ENCODE measurements at regions not wholly inside any gene's neighbourhood (a gene's known extent, or its start where the extent isn't known, plus 50 kb on each side); places are given as distances from the start of the nearest gene placed in this dataset.

DNA sequence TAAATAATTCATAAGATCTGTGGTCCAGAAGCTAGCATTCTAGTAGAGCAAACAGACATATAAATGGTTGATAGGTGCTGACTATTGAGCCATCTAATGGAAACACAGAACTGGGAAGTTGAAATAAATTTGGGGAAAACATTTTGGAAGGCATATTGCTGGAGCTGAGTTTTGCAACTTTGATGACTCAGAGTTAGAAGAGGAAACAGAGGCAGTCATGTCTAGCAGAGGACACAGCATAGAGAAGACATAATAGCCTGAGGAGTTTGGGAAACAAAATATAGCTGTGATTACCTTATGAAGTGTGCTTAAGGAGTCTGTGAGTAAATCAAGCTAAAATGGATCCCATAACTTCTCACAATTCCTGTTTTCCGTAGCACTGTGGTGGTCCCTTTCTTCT, 86.9 kb upstream of the FLRT2 start:
- no peak for DNase-seq

DNA sequence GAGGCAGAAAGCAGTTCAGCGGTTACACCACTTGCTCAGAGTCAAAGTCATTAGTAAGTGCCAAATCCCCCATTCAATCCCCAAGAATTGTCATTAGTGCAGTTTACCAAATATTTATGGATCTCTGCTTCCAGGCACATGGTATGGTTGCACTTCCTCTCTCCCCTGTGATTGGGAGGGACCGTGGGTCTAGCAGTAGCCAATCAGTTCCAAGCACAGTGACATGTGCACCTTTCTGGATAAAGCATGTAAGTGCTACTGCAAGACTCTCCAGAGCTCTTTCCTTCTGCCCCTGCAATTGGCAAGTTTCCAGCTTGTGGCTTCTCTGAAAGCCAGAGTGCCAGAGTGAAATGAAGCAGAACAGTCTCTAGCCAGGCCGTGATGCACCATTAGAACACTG, 85.3 kb upstream of the FLRT2 start:
- DNase-seq, result peak; percentile 28 to 54

DNA sequence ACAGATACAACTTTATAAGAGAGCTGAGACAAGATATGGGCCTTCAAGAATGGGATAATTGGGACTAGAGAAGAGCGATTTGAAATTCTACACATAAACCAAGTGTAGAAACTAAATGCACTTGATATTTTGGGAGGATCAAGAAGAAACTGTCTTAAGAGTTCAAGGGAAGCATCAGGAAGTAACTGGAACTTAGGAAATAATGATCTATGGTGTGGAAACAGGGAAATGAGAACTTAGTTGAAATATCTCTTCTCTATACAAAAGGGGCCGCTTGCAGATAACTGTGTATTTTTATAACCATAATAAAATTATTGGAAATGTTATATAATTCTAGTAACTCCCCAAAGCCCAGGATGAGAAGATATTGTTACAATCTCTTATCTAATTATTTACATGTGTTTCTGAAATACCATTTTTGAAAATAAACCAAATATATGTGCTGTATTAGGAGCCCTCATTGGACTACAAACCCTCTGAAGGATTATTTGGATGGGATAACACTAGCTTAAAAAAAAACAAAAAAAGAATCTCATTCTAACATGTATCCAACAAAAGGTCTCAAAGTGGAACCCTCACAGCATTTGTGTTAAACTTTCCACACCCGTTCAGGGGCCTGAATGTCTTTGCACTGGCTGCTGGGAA, 84.7 kb upstream of the FLRT2 start:
- no peak for DNase-seq

DNA sequence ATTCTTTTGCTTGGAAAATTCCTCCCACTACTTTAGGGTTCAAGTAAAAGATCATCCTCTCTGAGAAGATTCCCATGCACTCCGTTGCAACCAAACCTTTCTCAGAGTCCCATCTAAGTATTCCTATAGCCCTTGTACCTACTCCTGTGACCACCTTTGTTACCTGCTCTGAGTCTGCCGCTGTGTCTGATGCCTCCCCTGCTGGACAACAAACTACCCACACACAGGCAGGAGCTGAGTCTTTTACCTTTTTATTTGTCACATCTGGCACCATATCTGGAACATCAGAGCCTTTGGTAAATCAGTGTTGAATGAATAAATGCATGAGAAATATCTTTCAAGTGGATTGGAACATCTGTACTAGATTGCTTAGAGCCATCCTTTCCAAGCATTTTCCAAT, 82.1 kb upstream of the FLRT2 start:
- DNase-seq, result no peak

DNA sequence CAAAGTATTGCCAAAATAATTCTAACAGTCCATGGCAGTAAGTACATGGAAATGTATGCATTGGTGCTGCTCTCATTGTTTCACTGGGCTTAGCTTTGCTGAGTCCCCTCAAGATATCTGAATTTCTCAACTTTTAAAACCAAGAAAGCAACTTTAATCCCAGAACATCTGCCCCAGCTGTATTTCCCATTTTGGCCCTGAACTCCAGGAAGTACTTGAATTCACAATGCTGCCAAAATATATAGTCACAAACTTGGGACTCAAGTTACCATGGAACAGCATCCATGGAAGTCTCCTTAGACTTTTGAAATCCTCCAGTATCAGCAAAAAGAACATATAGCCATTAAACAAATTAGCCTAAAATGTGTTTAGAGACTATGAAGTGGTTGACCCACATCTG, 78.5 kb upstream of the FLRT2 start:
- no peak for DNase-seq

DNA sequence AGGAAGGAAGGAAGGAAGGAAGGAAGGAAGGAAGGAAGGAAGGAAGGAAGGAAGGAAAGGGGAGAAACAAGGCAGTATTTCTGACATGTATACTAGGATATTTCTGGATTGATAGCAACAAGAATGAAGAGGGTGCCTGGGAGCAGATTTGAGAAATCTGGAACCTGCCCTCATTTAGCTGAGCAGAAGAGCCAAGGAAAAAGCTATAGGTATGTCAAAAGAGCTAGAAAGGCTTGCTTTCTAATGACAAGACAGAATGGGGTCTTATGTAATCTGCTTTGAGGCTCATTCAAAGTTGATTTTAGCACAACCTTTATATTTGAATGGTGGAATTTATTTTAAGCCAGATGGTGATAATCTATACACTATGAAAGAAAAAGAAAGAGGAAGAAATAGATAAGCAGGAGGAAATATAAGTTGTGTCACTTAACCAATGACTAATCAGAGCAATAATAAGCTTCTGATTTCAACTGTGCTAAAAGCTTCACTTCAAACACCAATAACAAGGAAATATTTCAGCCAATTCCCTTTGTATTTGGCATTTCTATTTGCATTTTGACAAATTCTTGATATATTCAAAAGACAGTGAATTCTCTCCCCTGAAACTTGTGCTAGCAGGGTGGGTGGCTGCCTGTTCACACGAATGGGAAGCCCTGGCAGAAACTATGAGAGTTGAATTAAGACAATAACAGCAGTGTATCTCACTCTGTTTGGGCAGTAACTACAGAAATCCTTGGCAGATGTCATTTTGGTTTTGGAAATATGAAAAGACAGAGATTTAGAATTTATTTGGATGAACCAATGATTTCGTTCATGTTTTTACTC, 76.3 kb upstream of the FLRT2 start:
- DNase-seq, result no peak

DNA sequence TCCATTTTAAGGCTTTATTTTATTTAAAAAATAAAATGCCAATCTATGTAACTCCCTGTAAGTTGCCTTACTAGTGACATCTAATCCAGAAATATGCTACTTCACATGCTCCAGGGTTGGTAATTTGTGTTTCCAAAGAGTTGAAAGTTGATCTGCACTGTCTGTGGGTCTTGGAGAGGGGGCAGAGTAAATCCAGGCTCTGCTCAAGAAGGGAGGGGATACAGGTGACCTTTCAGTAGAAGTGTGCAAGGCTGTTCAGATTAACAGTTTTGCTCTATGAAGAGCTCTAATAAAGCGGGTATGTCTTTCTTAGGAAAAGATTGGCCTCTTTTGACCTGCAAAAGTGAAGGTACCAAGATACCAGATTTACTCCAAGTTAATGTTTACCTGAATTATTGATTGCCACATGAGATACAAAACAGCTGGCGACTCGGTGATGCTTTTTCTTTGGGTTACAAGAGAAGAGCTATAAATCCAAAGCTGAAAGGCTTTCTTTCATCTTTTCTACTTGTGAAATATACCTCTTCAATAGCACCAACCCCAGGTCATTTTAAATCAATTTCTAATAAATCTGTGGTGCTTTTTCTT, 75.6 kb upstream of the FLRT2 start:
- DNase-seq, result no peak

DNA sequence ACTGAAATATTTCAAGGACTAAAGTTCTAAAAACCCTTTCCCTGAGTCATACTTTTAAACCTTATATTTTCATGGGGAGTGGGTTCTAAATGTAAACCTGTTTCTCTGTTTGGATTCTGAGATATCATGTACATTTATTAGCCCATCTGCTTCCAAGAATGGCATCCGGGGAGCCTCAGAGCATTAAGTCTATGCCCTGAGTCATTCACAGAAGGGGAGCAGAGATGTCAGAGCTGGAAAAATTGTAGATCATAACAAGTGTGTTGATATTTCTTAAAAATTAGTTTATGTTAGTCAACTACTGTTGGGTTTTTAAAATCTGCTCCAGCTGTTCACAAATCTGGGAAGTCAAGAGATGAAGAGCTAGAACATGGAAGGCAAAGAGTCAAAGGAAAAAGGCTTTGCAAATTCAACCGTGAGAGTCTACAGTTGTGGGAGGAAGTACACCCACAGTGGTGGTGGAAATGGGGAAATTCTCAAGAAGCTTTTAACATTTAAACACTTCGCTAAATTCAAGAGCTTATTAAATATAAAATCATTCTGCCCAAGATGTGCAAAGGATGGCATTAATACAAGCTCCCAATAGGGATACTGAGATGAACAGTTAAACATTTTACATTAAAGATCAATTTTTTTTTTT, 70.5 kb upstream of the FLRT2 start:
- DNase-seq, result no peak

DNA sequence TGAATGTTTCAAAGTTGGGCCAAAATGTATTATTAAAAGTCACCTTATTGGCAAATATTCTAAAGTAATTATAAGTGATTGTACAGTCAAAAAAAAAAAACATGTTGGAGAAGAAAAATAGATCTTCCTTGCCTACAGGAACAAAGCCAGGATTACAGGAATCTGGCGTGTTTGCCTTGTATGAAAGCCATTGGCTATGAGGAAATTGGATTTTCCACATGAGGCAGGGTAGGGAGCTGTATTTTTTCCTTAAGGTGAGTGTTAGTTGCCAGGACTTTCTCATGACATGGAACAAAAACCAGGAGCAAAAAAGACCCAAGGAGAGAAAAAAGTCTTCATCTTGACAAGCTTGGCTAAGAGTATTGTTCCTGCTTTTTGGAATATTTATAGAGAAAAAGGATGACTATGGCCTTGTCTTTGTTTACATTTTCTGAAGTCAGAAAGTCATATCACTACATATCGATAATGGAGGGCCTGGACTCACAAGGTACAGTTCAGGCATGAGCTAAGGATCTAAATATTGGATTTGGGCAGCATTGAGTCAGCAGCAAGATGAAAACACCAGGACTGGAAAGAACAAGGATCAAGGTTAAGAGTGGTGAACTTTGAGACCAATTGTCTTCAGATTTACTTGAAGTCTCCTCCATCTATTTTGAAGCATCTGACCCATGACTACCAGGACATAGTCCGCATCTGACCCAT, 68.4 kb upstream of the FLRT2 start:
- no peak for DNase-seq

DNA sequence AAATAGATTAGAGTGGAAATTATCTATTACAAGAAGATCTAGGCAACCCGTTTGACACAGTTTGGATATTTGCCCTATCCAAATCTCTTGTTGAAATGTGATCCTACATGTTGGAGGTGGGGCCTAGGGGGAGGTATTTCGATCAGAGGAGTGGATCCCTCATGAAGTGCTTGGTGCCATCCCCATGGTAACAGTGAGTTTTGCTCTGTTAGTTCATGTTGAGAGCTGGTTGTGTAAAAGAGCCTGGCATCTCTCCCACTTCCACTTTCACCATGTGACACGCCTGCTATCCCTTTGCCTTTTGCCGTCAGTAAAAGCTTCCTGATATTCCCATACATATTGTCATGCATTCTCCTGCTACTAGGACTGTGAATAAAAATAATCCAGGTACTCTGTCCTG, 66.4 kb upstream of the FLRT2 start:
- DNase-seq, result no peak

DNA sequence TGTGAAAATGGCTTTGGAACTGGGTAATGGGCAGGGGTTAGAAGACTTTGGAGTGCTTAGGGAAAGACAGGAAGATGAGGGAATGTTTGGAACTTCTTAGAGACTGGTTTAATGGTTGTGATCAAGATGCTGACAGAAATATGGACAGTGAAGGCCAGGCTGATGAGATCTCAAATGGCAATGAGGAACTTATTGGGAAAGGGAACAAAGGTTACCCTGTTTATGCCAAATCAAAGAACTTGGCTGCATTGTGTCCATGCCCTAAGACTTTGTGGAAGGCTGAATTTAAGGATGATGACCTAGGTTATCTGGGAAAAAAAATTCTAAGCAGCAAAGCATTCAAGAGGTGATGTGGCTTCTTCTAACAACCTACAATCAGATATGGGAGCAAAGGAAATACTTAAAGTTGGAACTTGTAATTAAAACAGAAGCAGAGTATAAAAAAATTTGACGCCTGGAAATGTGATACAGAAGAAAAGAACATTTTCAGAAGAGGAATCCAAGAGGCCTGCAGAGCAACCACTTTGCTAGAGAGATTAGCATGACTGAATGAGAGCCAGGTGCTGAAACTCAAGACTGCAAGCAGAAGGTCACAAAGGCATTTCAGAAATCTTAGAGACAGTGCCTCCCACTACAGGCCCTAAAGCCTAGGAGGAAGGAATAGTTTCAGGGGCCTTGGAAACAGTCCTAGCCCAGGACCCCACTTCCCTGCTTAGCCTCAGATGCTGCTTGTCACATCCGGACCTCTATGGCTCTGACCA, 65.6 kb upstream of the FLRT2 start:
- DNase-seq, result no peak

DNA sequence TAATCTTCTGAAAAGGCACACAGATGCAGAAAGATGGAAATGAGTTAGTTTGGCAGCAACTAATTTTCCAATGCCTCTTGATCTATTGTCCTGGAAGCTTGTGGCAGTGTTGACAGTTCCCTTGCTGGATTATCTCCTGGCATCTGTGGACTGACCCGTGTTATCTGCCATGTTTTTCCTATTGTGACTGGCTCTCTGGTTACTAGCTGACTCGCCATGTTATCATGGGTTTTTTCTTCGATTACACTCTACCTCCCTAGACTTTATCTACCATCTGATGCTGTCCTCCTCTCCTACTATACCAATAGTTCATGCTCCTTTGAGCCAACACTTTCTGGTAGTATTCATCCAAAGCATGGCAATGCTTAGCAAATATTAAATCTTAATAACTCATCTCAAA, 63.3 kb upstream of the FLRT2 start:
- no peak for DNase-seq

DNA sequence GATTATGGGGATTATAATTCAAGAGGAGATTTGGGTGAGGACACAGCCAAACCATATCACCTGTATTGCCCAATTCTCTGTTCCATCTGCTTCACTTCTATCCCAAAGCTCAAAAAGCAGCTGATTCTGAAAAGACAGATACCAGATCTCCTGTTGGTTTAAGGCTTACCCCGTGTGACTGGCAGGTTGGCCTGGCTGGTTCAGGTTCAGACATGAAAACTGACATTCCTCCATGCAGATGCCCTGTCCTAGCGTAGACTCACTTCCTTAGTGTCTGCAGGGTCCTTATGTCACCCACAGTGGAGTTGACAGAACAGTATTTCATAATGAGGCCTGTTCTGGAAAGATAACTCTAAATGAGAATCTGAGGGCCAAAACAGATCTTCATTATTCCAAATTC, 61.1 kb upstream of the FLRT2 start:
- no peak for DNase-seq

DNA sequence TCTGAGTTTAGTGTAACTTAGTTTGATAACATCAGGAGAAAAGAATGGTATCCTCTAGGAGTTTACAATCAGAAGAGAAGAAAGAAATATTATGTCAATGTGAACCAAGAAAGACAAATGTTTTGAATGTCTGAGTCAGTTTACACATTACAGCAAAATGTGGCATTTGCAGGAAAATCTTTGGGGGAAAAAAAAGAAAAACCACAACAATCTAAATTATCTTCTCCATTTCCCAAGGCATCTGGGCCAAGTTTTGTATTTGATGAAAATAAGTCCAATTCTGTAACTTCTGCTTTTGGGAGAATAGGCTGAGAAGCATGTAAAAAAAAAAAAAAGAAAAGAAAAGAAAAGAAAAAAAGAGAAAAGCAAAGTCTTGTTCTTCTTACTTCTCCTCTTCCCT, 58.8 kb upstream of the FLRT2 start:
- no peak for DNase-seq

DNA sequence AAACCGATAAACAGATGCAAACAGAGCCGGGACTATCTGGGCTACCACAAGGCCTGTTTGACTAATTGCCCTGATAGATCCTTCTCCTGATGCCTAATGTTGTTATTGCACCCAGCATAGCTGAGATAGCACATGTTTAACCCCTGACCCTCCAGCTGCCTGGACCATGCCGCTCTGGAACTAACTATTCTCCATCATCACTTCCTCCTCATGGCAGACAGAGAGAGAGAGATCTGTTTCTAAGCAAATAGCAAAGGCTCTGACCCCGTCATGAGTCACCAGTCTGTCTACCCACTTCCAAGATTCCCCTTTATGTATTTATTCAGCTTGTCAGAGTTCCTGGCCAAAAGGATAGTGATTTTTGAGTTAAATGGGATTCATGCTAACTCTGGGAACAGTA, 58.2 kb upstream of the FLRT2 start:
- no peak for DNase-seq

DNA sequence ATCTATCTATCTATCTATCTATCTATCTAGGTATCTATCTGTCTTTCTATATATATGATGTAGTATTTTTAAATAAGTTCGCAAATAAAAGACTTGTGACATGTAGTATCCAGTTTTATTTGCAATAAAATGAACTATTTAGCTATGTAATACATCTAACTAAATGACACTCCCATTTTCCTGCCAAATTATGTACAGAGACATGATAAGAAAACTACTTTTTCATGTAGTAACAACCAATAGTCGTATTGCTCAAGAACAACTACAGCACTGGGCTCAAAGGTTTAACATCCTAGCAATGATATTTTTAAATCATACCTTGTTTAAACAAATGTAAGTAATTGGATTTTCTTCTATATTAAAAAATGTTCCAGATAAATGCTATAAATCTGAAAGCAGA, 55.5 kb upstream of the FLRT2 start:
- DNase-seq, result no peak

DNA sequence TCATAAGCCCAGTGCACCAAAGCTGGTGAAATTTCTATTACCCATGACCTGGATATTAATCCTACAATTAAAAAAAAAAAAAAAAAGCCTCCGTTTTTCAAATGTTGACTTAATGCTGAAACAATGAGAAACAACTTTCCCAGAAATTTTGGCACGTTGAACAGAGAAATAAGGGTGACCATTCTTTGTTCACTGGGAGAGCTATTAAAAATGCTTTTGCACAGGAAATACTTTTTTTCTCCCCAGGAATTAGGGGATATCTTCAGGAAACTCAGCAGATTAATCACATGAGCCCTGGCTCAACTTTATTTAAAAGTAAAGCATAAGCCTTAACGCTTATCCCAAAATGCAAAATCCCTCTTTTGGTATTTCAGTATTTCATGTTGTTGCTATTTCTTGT, 54.8 kb upstream of the FLRT2 start:
- DNase-seq, result no peak

DNA sequence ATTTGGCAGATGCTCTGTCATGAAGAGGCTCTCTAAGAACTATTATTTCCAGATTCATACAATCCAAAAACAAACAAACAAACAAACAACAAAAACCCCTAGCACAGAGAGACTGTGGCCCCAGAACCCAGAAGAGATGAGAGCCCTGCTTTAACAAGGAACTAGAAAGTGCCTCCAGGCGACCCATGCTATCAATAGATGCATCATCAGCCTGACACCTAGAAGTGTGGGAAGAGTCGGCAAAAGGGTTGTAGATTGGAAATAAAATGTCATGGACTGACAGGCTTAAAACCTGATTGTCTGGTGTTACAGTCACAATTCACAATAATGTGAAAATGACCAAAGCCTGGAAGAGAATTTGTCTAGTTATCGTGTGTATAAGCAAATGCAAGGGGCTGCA, 50.6 kb upstream of the FLRT2 start:
- peak; percentile 22 to 45 for DNase-seq

DNA sequence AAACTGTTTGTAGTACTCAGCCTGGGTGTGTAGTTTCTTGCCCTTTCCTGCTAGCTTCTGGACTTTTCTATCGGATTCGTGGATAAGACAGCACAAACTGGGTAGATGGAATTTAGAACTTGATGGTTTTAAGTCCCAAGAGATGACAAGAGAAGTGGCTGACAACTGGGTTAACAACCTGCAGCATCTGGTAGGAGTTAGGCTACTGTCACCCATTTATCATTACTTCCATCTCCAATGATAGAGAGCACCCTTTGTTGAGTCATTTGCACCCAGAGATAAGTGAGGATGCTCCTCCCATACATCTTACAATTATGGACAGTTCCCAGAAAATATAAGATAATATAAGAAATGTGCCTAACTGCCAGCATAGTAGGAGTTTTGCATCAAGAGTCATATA, 50.2 kb upstream of the FLRT2 start:
- DNase-seq, result no peak

Data from NCI-H526 (cell line).